ENCODE measurements at regions not wholly inside any gene's neighbourhood (a gene's known extent, or its start where the extent isn't known, plus 50 kb on each side); places are given as distances from the start of the nearest gene placed in this dataset.

DNA sequence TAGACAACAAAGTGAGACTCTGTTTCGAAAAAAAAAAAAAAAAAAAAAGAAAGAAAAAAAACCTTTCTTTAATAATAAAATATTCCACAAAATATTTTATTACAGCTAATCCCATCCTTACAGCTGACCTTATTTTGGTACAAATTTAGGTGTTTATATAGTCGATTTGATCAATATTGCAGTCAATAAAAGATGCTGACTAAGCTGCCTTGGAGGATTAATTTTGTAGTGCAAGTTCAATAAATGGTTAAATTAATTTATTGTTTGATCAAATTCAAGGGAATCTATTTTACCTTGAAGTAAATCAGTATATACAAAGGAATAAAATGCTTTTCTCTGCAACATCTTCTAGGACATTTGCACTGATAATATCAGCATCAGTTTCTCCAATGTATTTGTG, 1764.3 kb downstream of the NCAM2 start:
- no peak for DNase-seq
- H3K36me3 ChIP-seq (ENCODE audit: control insufficient read depth in 4 of 4, insufficient read depth in 4 of 4, low read length in 4 of 4), result no peaks in the 10 kb centered on the region
- H3K4me1 ChIP-seq (ENCODE audit: control insufficient read depth in 5 of 5, insufficient read depth in 5 of 5, low read length in 5 of 5), result no peaks in the 10 kb centered on the region
- no peak overlapping the region for H3K4me3 ChIP-seq
- WGBS, 2 donors, result 84 to 91% methylated on average over 2 of the region's 2 CpGs
- H3K9ac ChIP-seq (ENCODE audit: insufficient read depth in 1 of 2, low read length in 2 of 2), result no peak overlapping the region
- TF ChIP-seq, protein P1, sequence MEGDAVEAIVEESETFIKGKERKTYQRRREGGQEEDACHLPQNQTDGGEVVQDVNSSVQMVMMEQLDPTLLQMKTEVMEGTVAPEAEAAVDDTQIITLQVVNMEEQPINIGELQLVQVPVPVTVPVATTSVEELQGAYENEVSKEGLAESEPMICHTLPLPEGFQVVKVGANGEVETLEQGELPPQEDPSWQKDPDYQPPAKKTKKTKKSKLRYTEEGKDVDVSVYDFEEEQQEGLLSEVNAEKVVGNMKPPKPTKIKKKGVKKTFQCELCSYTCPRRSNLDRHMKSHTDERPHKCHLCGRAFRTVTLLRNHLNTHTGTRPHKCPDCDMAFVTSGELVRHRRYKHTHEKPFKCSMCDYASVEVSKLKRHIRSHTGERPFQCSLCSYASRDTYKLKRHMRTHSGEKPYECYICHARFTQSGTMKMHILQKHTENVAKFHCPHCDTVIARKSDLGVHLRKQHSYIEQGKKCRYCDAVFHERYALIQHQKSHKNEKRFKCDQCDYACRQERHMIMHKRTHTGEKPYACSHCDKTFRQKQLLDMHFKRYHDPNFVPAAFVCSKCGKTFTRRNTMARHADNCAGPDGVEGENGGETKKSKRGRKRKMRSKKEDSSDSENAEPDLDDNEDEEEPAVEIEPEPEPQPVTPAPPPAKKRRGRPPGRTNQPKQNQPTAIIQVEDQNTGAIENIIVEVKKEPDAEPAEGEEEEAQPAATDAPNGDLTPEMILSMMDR (IDR thresholded peaks at IDR 0.05; ENCODE audit: control extremely low read depth, extremely low read depth), result no peak
- H3K27ac ChIP-seq (ENCODE audit: low read depth in 1 of 2, low read length in 1 of 2), result no peak overlapping the region
- ATAC-seq (ENCODE audit: insufficient read depth, low FRiP score), result no peak
- no peaks in the 10 kb centered on the region for H3K27me3 ChIP-seq (ENCODE audit: control insufficient read depth in 3 of 3, insufficient read depth in 3 of 3, low read length in 2 of 3)
- H3K9me3 ChIP-seq (ENCODE audit: control insufficient read depth in 4 of 4, insufficient read depth in 3 of 4, low read length in 3 of 4), result no peaks in the 10 kb centered on the region

DNA sequence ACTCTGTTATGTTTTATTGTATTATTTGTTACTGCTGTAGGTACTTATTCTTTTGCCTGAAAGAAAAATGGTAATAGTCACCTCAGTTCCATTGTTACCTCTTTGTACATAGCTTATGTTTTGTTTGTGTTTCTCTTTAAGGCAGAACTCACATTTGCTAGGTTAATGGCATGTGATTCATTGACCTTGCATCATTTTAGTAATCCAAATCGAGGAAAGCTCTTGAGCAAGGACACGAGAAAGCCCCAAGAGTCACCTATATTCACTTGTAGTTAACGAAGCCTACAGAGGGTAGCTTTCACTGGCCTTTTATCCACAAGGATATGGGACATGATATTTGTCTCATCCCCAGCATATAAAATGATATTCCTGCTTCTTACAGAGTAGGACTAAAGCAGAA, 1765.2 kb downstream of the NCAM2 start:
- 79 to 86% methylated on average over 3 of the region's 3 CpGs for WGBS, 2 donors
- no peaks in the 10 kb centered on the region for H3K36me3 ChIP-seq (ENCODE audit: control insufficient read depth in 4 of 4, insufficient read depth in 4 of 4, low read length in 4 of 4)
- H3K4me3 ChIP-seq, result no peak overlapping the region
- H3K9ac ChIP-seq (ENCODE audit: insufficient read depth in 1 of 2, low read length in 2 of 2), result no peak overlapping the region
- no peak overlapping the region for H3K27ac ChIP-seq (ENCODE audit: low read depth in 1 of 2, low read length in 1 of 2)
- DNase-seq, result no peak
- no peaks in the 10 kb centered on the region for H3K4me1 ChIP-seq (ENCODE audit: control insufficient read depth in 5 of 5, insufficient read depth in 5 of 5, low read length in 5 of 5)
- ATAC-seq (ENCODE audit: insufficient read depth, low FRiP score), result no peak
- no peaks in the 10 kb centered on the region for H3K9me3 ChIP-seq (ENCODE audit: control insufficient read depth in 4 of 4, insufficient read depth in 3 of 4, low read length in 3 of 4)
- H3K27me3 ChIP-seq (ENCODE audit: control insufficient read depth in 3 of 3, insufficient read depth in 3 of 3, low read length in 2 of 3), result no peaks in the 10 kb centered on the region
- TF ChIP-seq, protein P1 (IDR thresholded peaks at IDR 0.05; ENCODE audit: control extremely low read depth, extremely low read depth), result no peak

DNA sequence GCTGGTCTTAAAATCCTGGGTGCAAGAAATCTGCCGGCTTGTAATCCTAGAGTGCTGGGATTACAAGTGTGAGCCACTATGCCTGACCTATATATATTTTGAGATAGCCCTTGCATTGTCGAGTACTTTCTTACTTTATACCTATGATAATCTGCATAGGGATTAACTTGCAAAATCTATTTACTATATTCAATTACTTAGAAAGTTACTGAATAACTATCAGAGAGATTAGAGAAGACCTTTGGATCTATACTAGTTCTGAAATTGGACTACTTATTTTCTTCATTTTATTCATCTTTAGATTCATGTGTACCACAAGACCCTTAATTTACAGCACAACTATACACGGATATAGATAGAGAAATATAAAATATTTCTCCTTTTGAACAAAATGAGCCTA, 1766.0 kb downstream of the NCAM2 start:
- WGBS, 2 donors, result 84 to 86% methylated on average over 3 of the region's 3 CpGs
- ATAC-seq (ENCODE audit: insufficient read depth, low FRiP score) (no peak), DNase-seq (no peak)
- no peaks in the 10 kb centered on the region for H3K9me3 ChIP-seq (ENCODE audit: control insufficient read depth in 4 of 4, insufficient read depth in 3 of 4, low read length in 3 of 4)
- no peak overlapping the region for H3K9ac ChIP-seq (ENCODE audit: insufficient read depth in 1 of 2, low read length in 2 of 2)
- H3K4me1 ChIP-seq (ENCODE audit: control insufficient read depth in 5 of 5, insufficient read depth in 5 of 5, low read length in 5 of 5), result no peaks in the 10 kb centered on the region
- H3K36me3 ChIP-seq (ENCODE audit: control insufficient read depth in 4 of 4, insufficient read depth in 4 of 4, low read length in 4 of 4), result no peaks in the 10 kb centered on the region
- H3K4me3 ChIP-seq, result no peak overlapping the region
- H3K27ac ChIP-seq (ENCODE audit: low read depth in 1 of 2, low read length in 1 of 2), result no peak overlapping the region
- no peaks in the 10 kb centered on the region for H3K27me3 ChIP-seq (ENCODE audit: control insufficient read depth in 3 of 3, insufficient read depth in 3 of 3, low read length in 2 of 3)
- TF ChIP-seq, protein P1 (IDR thresholded peaks at IDR 0.05; ENCODE audit: control extremely low read depth, extremely low read depth), result no peak

DNA sequence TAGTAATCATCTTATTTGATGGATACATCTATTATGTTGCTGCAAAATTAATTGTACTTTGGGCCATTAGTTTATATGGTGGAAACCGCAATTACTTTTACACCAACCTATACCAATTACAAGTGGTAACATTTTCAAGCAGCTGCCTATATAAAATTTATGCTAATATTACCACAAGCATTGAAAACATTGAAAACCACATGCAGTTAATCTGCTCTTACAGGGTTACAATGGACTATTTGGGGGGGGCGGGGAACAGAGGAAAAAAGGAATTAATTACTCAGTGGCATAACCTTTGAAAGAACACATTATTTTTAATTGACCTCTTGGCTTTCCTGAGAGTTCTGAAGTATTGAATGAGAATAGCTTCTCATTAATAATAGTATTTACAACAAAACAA, 1793.2 kb downstream of the NCAM2 start:
- TF ChIP-seq, protein P1 (IDR thresholded peaks at IDR 0.05; ENCODE audit: control extremely low read depth, extremely low read depth), result no peak
- Histone ChIP-seq H3K4me1 (ENCODE audit: control insufficient read depth in 5 of 5, insufficient read depth in 5 of 5, low read length in 5 of 5) (no peaks in the 10 kb centered on the region), H3K9me3 (ENCODE audit: control insufficient read depth in 4 of 4, insufficient read depth in 3 of 4, low read length in 3 of 4) (no peaks in the 10 kb centered on the region), H3K9ac (ENCODE audit: insufficient read depth in 1 of 2, low read length in 2 of 2) (no peak overlapping the region), H3K27me3 (ENCODE audit: control insufficient read depth in 3 of 3, insufficient read depth in 3 of 3, low read length in 2 of 3) (no peaks in the 10 kb centered on the region), H3K27ac (ENCODE audit: low read depth in 1 of 2, low read length in 1 of 2) (no peak overlapping the region), H3K36me3 (ENCODE audit: control insufficient read depth in 4 of 4, insufficient read depth in 4 of 4, low read length in 4 of 4) (no peaks in the 10 kb centered on the region), H3K4me3 (no peak overlapping the region)
- DNase-seq (no peak), ATAC-seq (ENCODE audit: insufficient read depth, low FRiP score) (no peak)
- WGBS, 2 donors, result 71 to 81% methylated on average over 2 of the region's 2 CpGs

Data from lung (tissue), 11 donors.